Astrocyte (in vitro differentiated cells and primary cell): ENCODE measurements at regions not wholly inside any gene's neighbourhood (a gene's known extent, or its start where the extent isn't known, plus 50 kb on each side); places are given as distances from the start of the nearest gene placed in this dataset.

Experiments used
- DNase-seq: peaks from one replicate; pipeline ENCODE4 v3.0.0-alpha.2; 2010; ENCODE audit warnings: low read depth
- FAIRE-seq: peaks from 2 replicates; lab custom pipeline; 2011; peaks lifted over from hg19 to GRCh38; lab: Jason Lieb, UNC
- H2AFZ ChIP-seq: 2 replicates; pipeline ENCODE4 v1.6.0; 2012; ENCODE audit warnings: low read depth, low read length, inconsistent platforms
- H3K27ac ChIP-seq: 2 replicates; pipeline ENCODE4 v1.5.1; 2011; ENCODE audit warnings: low read depth, low read length, inconsistent platforms
- H3K27me3 ChIP-seq: 2 replicates; pipeline ENCODE4 v1.6.0; 2011; ENCODE audit warnings: low read length, inconsistent platforms; ENCODE audit not compliant: insufficient read depth
- H3K36me3 ChIP-seq: 2 replicates; pipeline ENCODE4 v1.5.1; 2011; ENCODE audit warnings: low read length, inconsistent platforms; ENCODE audit not compliant: insufficient read depth
- H3K4me1 ChIP-seq: 2 replicates; pipeline ENCODE4 v1.5.1; 2011; ENCODE audit warnings: low read length, inconsistent platforms; ENCODE audit not compliant: insufficient read depth
- H3K4me2 ChIP-seq: 2 replicates; pipeline ENCODE4 v1.6.0; 2012; ENCODE audit warnings: low read length, inconsistent platforms
- H3K4me3 ChIP-seq: 2 replicates; pipeline ENCODE4 v1.5.1; 2011; ENCODE audit warnings: low read depth, mild to moderate bottlenecking, low read length, inconsistent platforms; ENCODE audit not compliant: insufficient read depth
- H3K79me2 ChIP-seq: 2 replicates; pipeline ENCODE4 v1.6.0; 2012; ENCODE audit warnings: mild to moderate bottlenecking, low read length, inconsistent platforms; ENCODE audit not compliant: insufficient read depth
- H3K9ac ChIP-seq: 2 replicates; pipeline ENCODE4 v1.6.0; 2012; ENCODE audit warnings: mild to moderate bottlenecking, low read length, inconsistent platforms
- H3K9me3 ChIP-seq: 2 replicates; pipeline ENCODE4 v1.5.1; 2012; ENCODE audit warnings: low read depth, mild to moderate bottlenecking, low read length, inconsistent platforms; ENCODE audit not compliant: insufficient read depth
- H4K20me1 ChIP-seq: 2 replicates; pipeline ENCODE4 v1.6.0; 2012; ENCODE audit warnings: low read length, inconsistent platforms; ENCODE audit not compliant: insufficient read depth
- H3K27ac Mint-ChIP-seq: one replicate; pipeline ENCODE4 v1.8.0; 2021; ENCODE audit warnings: mild to moderate bottlenecking, mixed read lengths; ENCODE audit not compliant: unreplicated experiment
- H3K27me3 Mint-ChIP-seq: one replicate; pipeline ENCODE4 v1.8.0; 2021; ENCODE audit warnings: low read depth, mixed read lengths; ENCODE audit not compliant: unreplicated experiment
- H3K36me3 Mint-ChIP-seq: one replicate; pipeline ENCODE4 v1.8.0; 2021; ENCODE audit warnings: low read depth, mixed read lengths; ENCODE audit not compliant: unreplicated experiment
- H3K4me1 Mint-ChIP-seq: one replicate; pipeline ENCODE4 v1.8.0; 2021; ENCODE audit warnings: low read depth, mixed read lengths; ENCODE audit not compliant: unreplicated experiment
- H3K4me3 Mint-ChIP-seq: one replicate; pipeline ENCODE4 v1.8.0; 2021; ENCODE audit warnings: mild to moderate bottlenecking, moderate library complexity, mixed read lengths; ENCODE audit not compliant: unreplicated experiment
- H3K9me3 Mint-ChIP-seq: one replicate; pipeline ENCODE4 v1.8.0; 2021; ENCODE audit warnings: mild to moderate bottlenecking, mixed read lengths; ENCODE audit not compliant: unreplicated experiment
- EZH2 ChIP-seq: IDR thresholded peaks from 2 replicates; pipeline ENCODE4 v1.6.1; 2012; ENCODE audit warnings: mild to moderate bottlenecking, low read length, inconsistent platforms; ENCODE audit not compliant: insufficient read depth
- TF ChIP-seq, protein P1 (sequence below): IDR thresholded peaks from 2 replicates; pipeline ENCODE4 v1.5.1; 2011; ENCODE audit warnings: low read depth, mild to moderate bottlenecking, inconsistent platforms, low read length, moderate library complexity; ENCODE audit not compliant: insufficient read depth

DNA sequence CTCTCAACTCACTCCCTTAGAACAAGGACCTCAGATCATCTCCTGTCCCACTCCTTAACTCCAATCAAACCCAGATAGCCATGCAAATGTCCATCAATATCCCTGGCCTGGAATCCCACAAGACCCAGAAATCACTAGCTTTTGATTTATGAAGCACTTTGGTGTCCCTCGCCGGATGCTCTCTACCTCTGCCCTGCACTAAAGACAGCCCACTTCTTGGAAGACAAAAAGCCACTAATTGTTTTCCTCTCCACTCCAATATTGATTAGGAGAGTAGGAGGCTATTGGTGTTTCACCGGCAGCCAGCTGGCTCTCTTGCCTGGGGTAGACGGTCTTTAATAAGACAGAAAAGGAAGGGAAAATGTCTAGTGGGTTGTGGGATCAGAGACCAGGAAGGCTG lies 221.2 kb downstream of the BUD13 start:
- H3K9me3 ChIP-seq, result peaks cover 5% of the 10 kb centered on the region
- no peaks in the 10 kb centered on the region for H3K4me1 Mint-ChIP-seq
- no peak overlapping the region for H3K27ac Mint-ChIP-seq
- no peaks in the 10 kb centered on the region for H4K20me1 ChIP-seq
- no peak for FAIRE-seq
- H3K4me3 ChIP-seq, result no peak overlapping the region
- H3K27me3 Mint-ChIP-seq, result peaks cover 55% of the 10 kb centered on the region
- H3K79me2 ChIP-seq, result no peaks in the 10 kb centered on the region
- H3K36me3 Mint-ChIP-seq, result no peaks in the 10 kb centered on the region
- peaks cover 11% of the 10 kb centered on the region for H3K9me3 Mint-ChIP-seq
- H3K4me1 ChIP-seq, result no peaks in the 10 kb centered on the region
- no peak overlapping the region for H3K4me3 Mint-ChIP-seq
- no peak for DNase-seq
- H3K9ac ChIP-seq, result no peak overlapping the region
- H2AFZ ChIP-seq, result no peak overlapping the region
- no peak overlapping the region for H3K4me2 ChIP-seq
- no peak for TF ChIP-seq EZH2
- TF ChIP-seq, protein P1, sequence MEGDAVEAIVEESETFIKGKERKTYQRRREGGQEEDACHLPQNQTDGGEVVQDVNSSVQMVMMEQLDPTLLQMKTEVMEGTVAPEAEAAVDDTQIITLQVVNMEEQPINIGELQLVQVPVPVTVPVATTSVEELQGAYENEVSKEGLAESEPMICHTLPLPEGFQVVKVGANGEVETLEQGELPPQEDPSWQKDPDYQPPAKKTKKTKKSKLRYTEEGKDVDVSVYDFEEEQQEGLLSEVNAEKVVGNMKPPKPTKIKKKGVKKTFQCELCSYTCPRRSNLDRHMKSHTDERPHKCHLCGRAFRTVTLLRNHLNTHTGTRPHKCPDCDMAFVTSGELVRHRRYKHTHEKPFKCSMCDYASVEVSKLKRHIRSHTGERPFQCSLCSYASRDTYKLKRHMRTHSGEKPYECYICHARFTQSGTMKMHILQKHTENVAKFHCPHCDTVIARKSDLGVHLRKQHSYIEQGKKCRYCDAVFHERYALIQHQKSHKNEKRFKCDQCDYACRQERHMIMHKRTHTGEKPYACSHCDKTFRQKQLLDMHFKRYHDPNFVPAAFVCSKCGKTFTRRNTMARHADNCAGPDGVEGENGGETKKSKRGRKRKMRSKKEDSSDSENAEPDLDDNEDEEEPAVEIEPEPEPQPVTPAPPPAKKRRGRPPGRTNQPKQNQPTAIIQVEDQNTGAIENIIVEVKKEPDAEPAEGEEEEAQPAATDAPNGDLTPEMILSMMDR, result no peak
- no peaks in the 10 kb centered on the region for H3K36me3 ChIP-seq
- no peak overlapping the region for H3K27ac ChIP-seq
- H3K27me3 ChIP-seq, result no peaks in the 10 kb centered on the region

DNA sequence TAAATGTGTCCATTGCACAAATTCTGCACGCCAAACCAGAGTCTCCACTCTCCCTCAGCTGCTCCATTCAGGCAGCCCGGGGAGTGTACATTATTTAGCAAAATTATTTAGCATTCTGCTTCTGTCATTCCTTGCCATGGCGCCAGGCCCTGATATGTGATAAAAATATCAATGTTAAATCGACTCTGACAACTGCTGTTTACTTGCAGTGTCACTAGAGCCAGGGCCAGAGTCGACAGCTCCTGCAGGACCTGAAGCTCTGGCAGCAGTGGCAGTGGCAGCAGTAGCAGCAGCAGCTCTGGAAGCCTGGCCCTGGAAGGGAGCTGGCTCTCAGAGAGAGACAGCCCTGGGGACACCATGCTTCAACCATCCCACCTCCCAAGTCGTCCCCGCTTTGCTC lies 224.5 kb downstream of the BUD13 start:
- Mint-ChIP-seq H3K4me1 (no peaks in the 10 kb centered on the region), H3K36me3 (no peaks in the 10 kb centered on the region), H3K9me3 (peaks cover 8% of the 10 kb centered on the region), H3K27ac (no peak overlapping the region), H3K27me3 (peaks cover 37% of the 10 kb centered on the region), H3K4me3 (no peak overlapping the region)
- no peak for FAIRE-seq
- Histone ChIP-seq H3K4me2 (no peak overlapping the region), H3K9me3 (peaks cover 5% of the 10 kb centered on the region), H3K4me1 (no peaks in the 10 kb centered on the region), H3K36me3 (no peaks in the 10 kb centered on the region), H3K27me3 (peaks cover 4% of the 10 kb centered on the region), H3K27ac (no peak overlapping the region), H2AFZ (no peak overlapping the region), H3K4me3 (no peak overlapping the region), H4K20me1 (no peaks in the 10 kb centered on the region), H3K79me2 (no peaks in the 10 kb centered on the region), H3K9ac (no peak overlapping the region)
- TF ChIP-seq, protein P1, result no peak
- no peak for TF ChIP-seq EZH2
- no peak for DNase-seq

DNA sequence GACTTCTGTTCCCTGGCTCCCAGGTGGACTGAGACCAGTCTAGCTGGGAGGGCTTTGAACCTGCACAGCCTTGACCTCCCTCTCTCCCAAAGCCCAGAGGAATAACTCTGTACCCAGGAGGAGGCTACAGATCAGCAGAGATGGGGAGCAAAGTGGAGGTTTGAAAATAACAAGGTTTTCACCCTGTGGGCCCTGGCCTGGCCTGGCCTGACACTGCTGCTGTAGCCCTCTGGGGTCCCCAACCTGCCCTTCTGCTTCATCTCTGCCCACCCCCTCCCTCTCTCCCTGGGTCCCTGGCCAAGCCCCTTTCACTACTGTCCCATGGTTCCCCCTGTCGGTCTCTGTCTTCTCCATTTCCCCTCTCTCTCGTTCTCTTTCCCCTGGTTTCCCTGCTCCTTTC lies 225.2 kb downstream of the BUD13 start:
- FAIRE-seq, result no peak

More for the DNA sequence above, 225.2 kb downstream of the BUD13 start:
- H2AFZ ChIP-seq, result no peak overlapping the region
- TF ChIP-seq EZH2, result no peak
- TF ChIP-seq, protein P1, result no peak
- no peaks in the 10 kb centered on the region for H4K20me1 ChIP-seq
- DNase-seq, result no peak
- Mint-ChIP-seq H3K27me3 (peaks cover 31% of the 10 kb centered on the region), H3K27ac (no peak overlapping the region), H3K9me3 (peaks cover 8% of the 10 kb centered on the region), H3K36me3 (no peaks in the 10 kb centered on the region), H3K4me1 (no peaks in the 10 kb centered on the region), H3K4me3 (no peak overlapping the region)
- no peak overlapping the region for H3K27ac ChIP-seq
- H3K9ac ChIP-seq, result no peak overlapping the region
- H3K9me3 ChIP-seq, result peaks cover 5% of the 10 kb centered on the region
- no peak overlapping the region for H3K4me2 ChIP-seq
- no peaks in the 10 kb centered on the region for H3K36me3 ChIP-seq
- H3K4me3 ChIP-seq, result no peak overlapping the region
- H3K27me3 ChIP-seq, result peaks cover 8% of the 10 kb centered on the region
- no peaks in the 10 kb centered on the region for H3K4me1 ChIP-seq
- H3K79me2 ChIP-seq, result no peaks in the 10 kb centered on the region
